ENCODE measurements at regions not wholly inside any gene's neighbourhood (a gene's known extent, or its start where the extent isn't known, plus 50 kb on each side); places are given as distances from the start of the nearest gene placed in this dataset.

DNA sequence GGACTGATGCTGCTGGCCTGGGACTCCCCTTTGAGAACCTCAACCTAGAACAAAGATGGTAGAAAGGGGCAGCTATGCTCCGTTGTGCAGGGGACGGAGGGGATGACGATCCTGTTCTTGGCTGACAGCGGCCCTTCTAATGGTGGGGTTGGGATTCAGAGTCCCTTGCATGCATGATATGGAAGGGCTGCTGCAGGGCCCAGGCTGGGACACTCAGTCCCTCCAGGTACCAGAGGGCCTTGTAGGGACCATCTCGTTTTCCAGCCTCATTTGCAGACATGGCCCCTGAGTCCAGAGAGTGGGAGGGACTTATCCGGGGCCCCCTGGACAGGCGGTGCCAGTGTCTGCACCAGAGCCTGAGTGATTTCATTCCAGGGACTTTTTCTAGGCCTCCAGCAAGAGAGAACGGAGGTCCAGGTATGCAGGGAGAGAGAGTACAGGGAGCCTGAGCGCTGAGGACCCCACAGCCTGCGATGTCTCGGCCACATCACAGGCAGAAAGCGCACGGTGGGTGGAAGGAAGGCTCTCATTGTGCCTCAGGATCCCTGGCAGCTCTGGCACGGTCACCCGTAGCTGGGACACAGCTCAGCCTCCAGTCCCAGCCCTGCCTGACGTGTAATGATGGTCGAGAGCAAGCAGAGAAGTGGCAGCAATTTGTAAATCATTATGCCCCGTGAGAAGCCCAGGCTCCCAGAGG is 860.8 kb downstream of the TBC1D22A start:
- TF ChIP-seq SIN3A (IDR thresholded peaks at IDR 0.05; ENCODE audit: borderline replicate concordance, insufficient read depth, low read depth, low read length) (no peak), CTCF (IDR thresholded peaks at IDR 0.05) (no peak), POLR2AphosphoS5 (IDR thresholded peaks at IDR 0.05; ENCODE audit: low read depth, low read length) (no peak), REST (IDR thresholded peaks at IDR 0.05; ENCODE audit: insufficient read depth in 1 of 2, low read depth in 2 of 2, low read length in 1 of 2) (no peak), TCF7L2 (IDR thresholded peaks at IDR 0.05; ENCODE audit: low read depth, low read length) (no peak)

Data from Panc1 (cell line).